ENCODE measurements at regions not wholly inside any gene's neighbourhood (a gene's known extent, or its start where the extent isn't known, plus 50 kb on each side); places are given as distances from the start of the nearest gene placed in this dataset.

DNA sequence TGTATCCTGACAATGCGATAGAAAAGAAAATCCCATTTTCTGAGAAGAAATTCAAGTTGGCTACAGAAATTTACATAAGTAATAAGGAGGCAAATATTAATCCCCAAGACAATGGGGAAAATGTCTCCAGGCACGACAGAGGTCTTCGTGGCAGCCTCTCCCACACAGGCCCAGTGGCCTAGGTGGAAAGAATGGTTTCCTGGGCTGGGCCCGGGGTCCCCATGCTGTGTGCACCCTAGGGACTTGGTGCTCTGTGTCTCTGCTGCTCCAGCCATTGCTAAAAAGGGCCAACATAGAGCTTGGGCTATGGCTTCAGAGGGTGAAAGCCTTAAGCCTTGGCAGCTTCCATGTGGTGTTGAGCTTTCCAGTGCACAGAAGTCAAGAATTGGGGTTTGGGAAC, 102.5 kb upstream of the LYPLAL1 start:
- no peak for TF ChIP-seq POLR2A (IDR thresholded peaks at IDR 0.05; ENCODE audit: low read length)
- TF ChIP-seq GATA1 (IDR thresholded peaks at IDR 0.05; ENCODE audit: low read depth, low read length) = no peak
